Keratinocyte (primary cell): ENCODE measurements at regions not wholly inside any gene's neighbourhood (a gene's known extent, or its start where the extent isn't known, plus 50 kb on each side); places are given as distances from the start of the nearest gene placed in this dataset.

Experiments
- DNase-seq: peaks from one replicate; pipeline ENCODE4 v3.0.0-alpha.2; 2011; ENCODE audit warnings: low read depth, missing footprints, low spot score
- FAIRE-seq: peaks from 2 replicates; lab custom pipeline; 2011; peaks lifted over from hg19 to GRCh38; lab: Jason Lieb, UNC
- H2AFZ ChIP-seq: 2 replicates; pipeline ENCODE4 v1.6.0; 2012; ENCODE audit warnings: low read length, control low read depth, inconsistent platforms; ENCODE audit not compliant: control insufficient read depth
- H3K27ac ChIP-seq: 2 replicates; pipeline ENCODE4 v1.5.1; 2011; ENCODE audit warnings: low read length; ENCODE audit not compliant: control insufficient read depth, insufficient read depth
- H3K27me3 ChIP-seq: 3 replicates; pipeline ENCODE4 v1.6.0; 2011; ENCODE audit warnings: low read length; ENCODE audit not compliant: control insufficient read depth, insufficient read depth; ENCODE audit errors: extremely low read depth
- H3K36me3 ChIP-seq, 2 experiments: 2 replicates in 1 of 2; 3 replicates in 1 of 2; pipeline ENCODE4 v1.5.1; 2011; ENCODE audit warnings: low read length in 2 of 2, mild to moderate bottlenecking in 1 of 2; ENCODE audit not compliant: control insufficient read depth in 2 of 2, insufficient read depth in 2 of 2; ENCODE audit errors: extremely low read depth in 1 of 2
- H3K4me1 ChIP-seq: 3 replicates; pipeline ENCODE4 v1.5.1; 2011; ENCODE audit warnings: low read length; ENCODE audit not compliant: control insufficient read depth, insufficient read depth; ENCODE audit errors: extremely low read depth
- H3K4me2 ChIP-seq: 3 replicates; pipeline ENCODE4 v1.6.0; 2011; ENCODE audit warnings: low read depth, low read length; ENCODE audit not compliant: control insufficient read depth, insufficient read depth; ENCODE audit errors: extremely low read depth
- H3K4me3 ChIP-seq, 3 experiments: fragments of 200-600 bp in 1 of 3; sonication (generic) in 1 of 3; 2 replicates in 2 of 3; 3 replicates in 1 of 3; pipeline ENCODE4 v1.5.1; 2011 to 2016; ENCODE audit warnings: low read length in 3 of 3, mild to moderate bottlenecking in 3 of 3, control low read depth in 2 of 3, inconsistent platforms in 1 of 3, low read depth in 1 of 3, mixed read lengths in 1 of 3, mixed run types in 1 of 3, moderate library complexity in 1 of 3; ENCODE audit not compliant: control insufficient read depth in 2 of 3, insufficient read depth in 2 of 3; ENCODE audit errors: extremely low read depth in 1 of 3
- H3K79me2 ChIP-seq: 2 replicates; pipeline ENCODE4 v1.6.0; 2012; ENCODE audit warnings: low read length; ENCODE audit not compliant: control insufficient read depth, insufficient read depth
- H3K9ac ChIP-seq: 3 replicates; pipeline ENCODE4 v1.6.0; 2011; ENCODE audit warnings: low read length; ENCODE audit not compliant: control insufficient read depth, insufficient read depth; ENCODE audit errors: extremely low read depth
- H3K9me1 ChIP-seq: 3 replicates; pipeline ENCODE4 v1.6.0; 2011; ENCODE audit warnings: low read length; ENCODE audit not compliant: control insufficient read depth, insufficient read depth; ENCODE audit errors: extremely low read depth
- H3K9me3 ChIP-seq: 2 replicates; pipeline ENCODE4 v1.5.1; 2012; ENCODE audit warnings: low read depth, low read length; ENCODE audit not compliant: control insufficient read depth
- H4K20me1 ChIP-seq: 3 replicates; pipeline ENCODE4 v1.6.0; 2011; ENCODE audit warnings: low read length; ENCODE audit not compliant: control insufficient read depth, insufficient read depth; ENCODE audit errors: extremely low read depth
- EZH2 ChIP-seq: IDR thresholded peaks from one replicate; pipeline ENCODE4 v1.6.1; 2012; ENCODE audit warnings: inconsistent platforms, mild to moderate bottlenecking, low read length, moderate library complexity
- dilution Hi-C: fragments of 300-500 bp; cut with MboI; formaldehyde crosslinking; loops from one replicate; pipeline ENCODE4 v1.7.0; 2020; ENCODE audit warnings: low sequenced_read_pairs; ENCODE audit not compliant: extremely low pct_ligation_motif_present
- TF ChIP-seq, protein P1 (sequence below), 3 experiments: IDR thresholded peaks in 1 of 3; conservative IDR thresholded peaks in 1 of 3; optimal IDR thresholded peaks in 1 of 3; 2 replicates in 2 of 3; 3 replicates in 1 of 3; pipeline versions ENCODE3 to v1.5.1; 2011; ENCODE audit warnings: low read length in 3 of 3, mild to moderate bottlenecking in 3 of 3, moderate library complexity in 2 of 3, control low read depth in 1 of 3, inconsistent platforms in 1 of 3; ENCODE audit not compliant: insufficient read depth in 2 of 3; ENCODE audit errors: extremely low read depth in 1 of 3

- H3K4me1 ChIP-seq = peaks cover 26% of the 10 kb centered on the region
- H3K79me2 ChIP-seq = no peaks in the 10 kb centered on the region
- no peak for DNase-seq
- peak overlapping the region; percentile 82 for H3K4me2 ChIP-seq
- dilution Hi-C loops = no loop called here
- peak overlapping the region in 2 of 3 experiments; percentile 24 to 32 for H3K4me3 ChIP-seq
- H3K9me3 ChIP-seq = no peaks in the 10 kb centered on the region
- H3K36me3 ChIP-seq = no peaks in the 10 kb centered on the region
- H3K9ac ChIP-seq = no peak overlapping the region
- H3K27me3 ChIP-seq = peaks cover 59% of the 10 kb centered on the region
- no peaks in the 10 kb centered on the region for H3K9me1 ChIP-seq
- no peak overlapping the region for H3K27ac ChIP-seq
- peak; percentile 1 for TF ChIP-seq EZH2
- TF ChIP-seq, protein P1, sequence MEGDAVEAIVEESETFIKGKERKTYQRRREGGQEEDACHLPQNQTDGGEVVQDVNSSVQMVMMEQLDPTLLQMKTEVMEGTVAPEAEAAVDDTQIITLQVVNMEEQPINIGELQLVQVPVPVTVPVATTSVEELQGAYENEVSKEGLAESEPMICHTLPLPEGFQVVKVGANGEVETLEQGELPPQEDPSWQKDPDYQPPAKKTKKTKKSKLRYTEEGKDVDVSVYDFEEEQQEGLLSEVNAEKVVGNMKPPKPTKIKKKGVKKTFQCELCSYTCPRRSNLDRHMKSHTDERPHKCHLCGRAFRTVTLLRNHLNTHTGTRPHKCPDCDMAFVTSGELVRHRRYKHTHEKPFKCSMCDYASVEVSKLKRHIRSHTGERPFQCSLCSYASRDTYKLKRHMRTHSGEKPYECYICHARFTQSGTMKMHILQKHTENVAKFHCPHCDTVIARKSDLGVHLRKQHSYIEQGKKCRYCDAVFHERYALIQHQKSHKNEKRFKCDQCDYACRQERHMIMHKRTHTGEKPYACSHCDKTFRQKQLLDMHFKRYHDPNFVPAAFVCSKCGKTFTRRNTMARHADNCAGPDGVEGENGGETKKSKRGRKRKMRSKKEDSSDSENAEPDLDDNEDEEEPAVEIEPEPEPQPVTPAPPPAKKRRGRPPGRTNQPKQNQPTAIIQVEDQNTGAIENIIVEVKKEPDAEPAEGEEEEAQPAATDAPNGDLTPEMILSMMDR (optimal IDR thresholded peaks at IDR 0.05 in 1 of 3, IDR thresholded peaks at IDR 0.05 in 1 of 3, conservative IDR thresholded peaks at IDR 0.05 in 1 of 3; ENCODE audit: extremely low read depth in 1 of 3, insufficient read depth in 2 of 3, low read length in 3 of 3) = no peak
- H2AFZ ChIP-seq = no peak overlapping the region
- no peak for FAIRE-seq
- no peaks in the 10 kb centered on the region for H4K20me1 ChIP-seq
Measured at GRCh38 chr6:28811873-28812272, 111.9 kb downstream of the TRIM27 start.

DNA sequence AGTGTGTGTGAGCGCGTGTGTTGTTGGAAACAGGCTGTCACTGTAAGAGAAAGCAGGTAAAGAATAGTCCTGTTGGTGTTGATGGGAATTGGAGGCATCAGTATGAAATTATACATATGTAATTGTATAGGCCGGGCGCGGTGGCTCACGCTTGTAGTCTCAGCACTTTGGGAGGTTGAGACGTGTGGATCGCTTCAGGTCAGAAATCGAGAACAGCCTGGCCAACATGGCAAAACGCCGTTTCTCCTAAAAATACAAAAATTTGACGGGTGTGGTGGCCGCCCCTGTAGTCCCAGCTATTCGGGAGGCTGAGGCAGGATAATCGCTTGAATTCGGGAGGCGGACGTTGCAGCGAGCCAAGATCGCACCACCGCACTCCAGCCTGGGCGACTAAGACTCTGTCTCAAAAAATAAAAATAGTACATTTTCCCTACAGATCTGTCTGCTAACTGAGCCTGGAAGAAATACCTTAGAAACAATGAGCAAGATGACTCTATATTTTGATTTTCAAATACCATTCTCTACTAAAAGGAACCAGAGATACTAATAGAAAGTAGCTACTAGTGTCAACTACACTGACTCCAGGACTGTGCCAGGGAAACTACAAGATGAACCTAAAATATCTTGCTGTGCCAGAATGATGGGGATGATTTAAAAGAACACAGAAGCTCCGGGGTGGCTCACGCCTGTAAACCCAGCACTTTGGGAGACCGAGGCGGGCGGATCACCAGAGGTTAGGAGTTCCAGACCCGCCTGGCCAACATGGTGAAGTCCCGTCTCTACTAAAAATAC lies 110.8 kb downstream of the TRIM27 start:
- dilution Hi-C loops = no loop called here
- FAIRE-seq (no peak), DNase-seq (no peak)
- Histone ChIP-seq H3K9ac (no peak overlapping the region), H3K4me2 (peak overlapping the region; percentile 82), H3K9me1 (no peaks in the 10 kb centered on the region), H4K20me1 (no peaks in the 10 kb centered on the region), H3K4me3 (no peak overlapping the region), H2AFZ (no peak overlapping the region), H3K9me3 (no peaks in the 10 kb centered on the region), H3K27ac (no peak overlapping the region), H3K36me3 (no peaks in the 10 kb centered on the region), H3K27me3 (peaks cover 59% of the 10 kb centered on the region), H3K79me2 (no peaks in the 10 kb centered on the region), H3K4me1 (peaks cover 25% of the 10 kb centered on the region)
- TF ChIP-seq, protein P1 (optimal IDR thresholded peaks at IDR 0.05 in 1 of 3, IDR thresholded peaks at IDR 0.05 in 1 of 3, conservative IDR thresholded peaks at IDR 0.05 in 1 of 3; ENCODE audit: extremely low read depth in 1 of 3, insufficient read depth in 2 of 3, low read length in 3 of 3) = no peak
- no peak for TF ChIP-seq EZH2
